KG1 (cell line): ENCODE measurements at regions not wholly inside any gene's neighbourhood (a gene's known extent, or its start where the extent isn't known, plus 50 kb on each side); places are given as distances from the start of the nearest gene placed in this dataset.

Experiments
- DNase-seq: peaks from one replicate; lab custom pipeline; 2025; lab: John Stamatoyannopoulos, UW

DNA sequence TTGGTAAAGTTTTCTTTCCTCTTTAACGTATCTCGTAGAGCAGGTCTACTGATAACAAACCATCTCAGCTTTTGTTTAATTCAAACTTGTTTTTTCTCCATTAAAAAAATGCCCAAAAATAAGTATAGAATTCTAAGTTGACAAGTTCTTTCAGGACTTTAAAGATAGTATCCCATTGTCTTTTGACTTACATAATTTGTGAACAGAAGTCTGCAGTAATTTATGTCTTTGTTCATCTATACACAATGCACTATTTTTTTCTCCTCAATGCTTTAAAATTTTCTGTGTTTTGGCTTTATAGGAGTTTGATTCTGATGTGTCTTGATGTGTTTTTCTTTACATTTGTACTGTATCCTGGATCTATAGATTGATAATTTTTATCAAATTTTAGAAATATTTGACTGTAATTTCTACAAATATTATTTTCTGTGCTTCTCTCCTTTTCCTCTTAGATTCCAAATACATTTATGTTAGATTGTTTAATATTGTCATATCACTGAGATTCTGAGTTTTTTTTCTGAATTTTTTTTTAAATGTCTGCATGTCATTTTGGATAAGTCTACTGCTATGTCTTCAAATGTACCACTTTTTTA, 143.3 kb downstream of the FTCDNL1 start:
- no peak for DNase-seq

- DNase-seq = no peak
Observed at GRCh38 chr2:199705538-199705937, 145.5 kb downstream of the FTCDNL1 start.

DNA sequence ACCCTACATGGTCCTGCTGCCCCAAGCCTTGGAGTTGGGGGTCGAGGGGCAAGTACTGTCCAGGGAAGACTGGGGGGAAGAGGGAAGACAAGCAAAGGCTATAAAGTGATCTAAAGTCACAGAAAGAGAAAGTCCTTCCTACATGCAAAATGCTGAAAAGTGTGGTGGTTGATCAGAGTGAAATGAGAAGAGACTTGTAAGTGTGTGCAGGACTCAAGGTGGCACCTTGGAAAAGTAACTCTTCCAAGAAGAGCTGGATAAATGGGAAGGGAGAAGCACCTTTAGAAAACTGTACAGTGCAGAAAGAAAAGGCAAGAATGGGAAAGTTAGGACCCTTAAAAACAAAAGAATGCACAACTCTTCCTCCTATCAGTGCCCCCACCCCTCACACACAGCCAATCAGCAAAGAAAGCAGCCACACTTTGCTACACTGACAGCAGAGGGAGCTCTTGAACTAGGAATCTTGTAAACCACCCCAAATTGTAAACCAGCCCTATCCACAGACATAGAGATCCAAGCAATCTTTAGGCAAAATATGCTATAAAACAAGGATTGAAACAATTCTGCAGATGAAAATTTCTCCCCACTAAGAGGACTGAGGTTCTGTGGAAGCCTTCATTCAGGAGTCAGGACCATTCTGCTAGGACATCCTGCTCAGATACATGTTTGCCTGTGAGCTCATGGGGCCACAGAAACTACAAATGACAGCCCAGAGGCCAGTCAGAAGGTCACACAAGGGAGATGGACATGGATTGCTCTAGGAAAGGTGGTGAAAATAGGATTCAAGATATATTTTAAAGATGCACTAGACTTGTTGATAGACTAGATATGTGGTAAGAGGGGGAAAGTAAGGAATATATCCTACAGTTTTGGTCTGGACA, 146.4 kb downstream of the FTCDNL1 start:
- peak; percentile 43 for DNase-seq

GRCh38 chr2:199703199-199703598, 147.8 kb downstream of the FTCDNL1 start:
- no peak for DNase-seq

- no peak for DNase-seq
Observed at GRCh38 chr2:199697469-199697868, 153.5 kb downstream of the FTCDNL1 start.

- DNase-seq = no peak
Observed at GRCh38 chr2:199696048-199696447, 154.9 kb downstream of the FTCDNL1 start.

DNA sequence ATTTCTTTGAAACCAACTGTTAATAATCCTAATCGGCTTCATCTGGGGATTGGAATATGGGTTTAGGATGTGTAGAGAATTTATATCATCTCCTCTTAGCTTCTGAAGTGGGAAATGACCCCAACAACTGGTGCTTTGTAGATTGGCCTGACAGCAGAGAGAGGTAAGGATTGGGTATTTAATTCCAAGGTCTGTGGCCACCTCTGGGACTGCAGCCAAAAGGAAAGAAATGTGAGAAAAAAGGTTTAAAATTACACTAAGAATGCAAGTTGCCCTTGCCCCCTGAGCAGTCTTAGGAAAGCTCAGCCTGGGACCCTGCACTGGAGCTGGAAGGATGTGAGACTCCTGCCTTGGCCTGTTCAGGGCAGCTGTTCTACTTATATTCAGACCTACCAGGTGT, 157.1 kb downstream of the FTCDNL1 start:
- DNase-seq = no peak

DNA sequence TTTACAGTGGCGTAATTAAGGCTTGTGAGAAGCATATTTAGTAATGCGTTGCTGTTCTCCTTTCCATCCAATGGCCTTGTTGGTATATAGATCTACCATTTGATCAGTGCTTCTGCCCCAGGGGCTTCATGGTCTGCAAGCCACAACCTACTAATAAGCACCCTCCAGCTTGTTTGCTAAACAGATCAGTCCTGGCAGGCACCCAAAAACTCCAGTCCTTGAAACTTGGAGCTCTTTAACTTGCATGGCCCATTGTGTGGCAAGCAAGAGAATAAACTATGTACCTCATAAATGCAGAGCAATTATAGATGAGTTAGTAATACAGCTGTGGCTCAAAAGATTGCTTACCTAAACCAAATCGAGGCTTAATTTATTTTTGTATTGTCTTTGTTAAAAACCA, 158.5 kb downstream of the FTCDNL1 start:
- no peak for DNase-seq

GRCh38 chr2:199690225-199690624, 160.8 kb downstream of the FTCDNL1 start:
- DNase-seq = no peak

DNA sequence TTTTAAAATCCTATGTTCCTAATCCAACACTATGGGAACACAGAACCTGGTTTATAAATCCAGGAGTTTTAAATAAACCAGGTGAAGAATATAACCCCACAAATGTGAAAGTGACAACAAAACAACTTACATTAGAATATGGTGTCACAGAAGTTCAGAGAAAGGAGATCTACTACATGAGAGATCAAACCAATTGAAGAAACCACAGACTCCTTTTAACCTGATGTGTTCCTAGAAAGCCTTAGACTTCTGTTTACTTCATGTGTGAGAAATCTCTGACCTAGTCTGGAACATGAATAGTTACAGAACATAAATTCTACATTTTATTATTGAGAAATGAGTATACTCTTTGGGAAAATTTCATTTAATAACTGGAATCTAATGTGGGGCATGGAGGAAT, 165.3 kb downstream of the FTCDNL1 start:
- no peak for DNase-seq

DNA sequence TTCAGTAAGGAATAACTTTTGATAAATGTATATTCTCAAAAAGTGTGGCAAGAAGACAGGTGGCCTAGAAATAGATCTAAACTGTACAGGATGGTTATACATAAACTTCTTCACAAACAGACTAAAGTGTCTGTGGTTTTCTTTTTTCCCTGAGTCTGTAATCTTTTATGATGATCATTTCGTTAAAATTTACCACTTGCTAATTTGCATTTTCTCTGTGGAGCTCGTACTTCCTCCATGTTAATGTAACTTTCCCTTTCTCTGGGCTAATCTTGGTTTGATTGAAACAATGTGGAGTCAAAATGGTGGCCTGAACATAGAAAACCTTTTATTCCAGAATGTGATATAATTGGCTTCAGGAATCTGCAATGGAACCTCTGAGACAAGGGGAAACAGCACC, 166.2 kb downstream of the FTCDNL1 start:
- DNase-seq = no peak

GRCh38 chr2:199684168-199684567, 166.8 kb downstream of the FTCDNL1 start:
- no peak for DNase-seq

- no peak for DNase-seq
Observed at GRCh38 chr2:199682001-199682400, 169.0 kb downstream of the FTCDNL1 start.

- DNase-seq = no peak
Observed at GRCh38 chr2:199680482-199680881, 170.5 kb downstream of the FTCDNL1 start.

DNA sequence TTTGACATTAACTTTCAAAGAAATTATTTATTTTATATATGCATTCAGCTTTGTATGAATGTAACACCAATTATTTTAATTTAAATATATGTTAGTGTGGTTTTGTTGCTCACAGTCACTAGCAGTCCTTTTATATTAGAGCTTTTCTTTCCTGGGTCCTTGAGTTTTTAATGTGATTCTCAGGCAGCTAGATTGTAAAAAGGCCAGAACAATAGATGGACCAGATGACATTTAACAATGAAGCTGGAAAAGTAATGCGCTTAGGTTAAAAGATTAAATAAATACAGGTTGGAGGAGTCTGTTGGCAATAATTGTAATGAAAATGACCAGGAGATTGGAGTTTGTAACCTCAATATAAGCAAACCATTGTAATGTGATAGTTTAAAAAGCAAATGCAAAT, 171.1 kb downstream of the FTCDNL1 start:
- DNase-seq = no peak

DNA sequence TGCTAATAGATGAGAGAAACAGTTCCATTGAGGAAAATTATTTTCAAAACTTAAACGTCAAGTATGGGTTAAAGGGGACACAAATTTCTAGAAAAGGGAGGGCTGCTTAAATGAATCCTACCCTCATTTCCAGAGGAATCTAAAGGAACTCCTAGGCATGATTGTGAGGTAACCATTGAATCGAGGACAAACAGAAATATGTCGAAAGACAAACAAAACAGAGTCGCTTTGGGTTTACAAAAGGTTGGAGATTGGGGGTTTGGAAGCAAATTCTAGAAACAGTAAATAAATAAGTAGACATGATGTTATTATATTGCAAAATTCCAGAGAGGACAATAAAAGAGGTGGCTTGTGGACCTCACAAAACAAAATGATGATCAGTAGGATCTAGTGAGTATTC, 173.1 kb downstream of the FTCDNL1 start:
- no peak for DNase-seq

GRCh38 chr2:199668645-199669044, 182.3 kb downstream of the FTCDNL1 start:
- DNase-seq = no peak

GRCh38 chr2:199663157-199663556, 187.8 kb downstream of the FTCDNL1 start:
- no peak for DNase-seq

GRCh38 chr2:199662255-199662654, 188.7 kb downstream of the FTCDNL1 start:
- DNase-seq = no peak

GRCh38 chr2:199660167-199660566, 190.8 kb downstream of the FTCDNL1 start:
- DNase-seq = no peak

DNA sequence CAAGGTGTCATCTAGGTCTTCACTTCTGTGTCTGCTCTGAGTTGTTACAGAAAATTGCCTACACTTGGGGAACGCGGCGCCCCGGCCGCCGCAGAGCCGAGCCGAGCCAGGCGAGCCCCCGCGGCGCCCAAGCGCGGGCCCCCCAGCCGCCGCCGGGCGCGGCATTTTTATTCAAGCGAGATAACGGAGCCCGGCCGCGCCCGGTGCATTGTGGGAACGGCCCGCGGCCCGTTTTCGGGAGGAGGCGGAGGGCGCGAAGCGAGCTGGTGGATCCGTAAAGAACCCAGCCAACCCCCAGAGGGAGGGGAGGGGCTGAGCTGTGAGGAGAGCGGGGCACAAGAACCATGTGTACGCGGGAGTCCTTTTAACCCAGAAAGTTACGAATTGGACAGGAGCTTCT, 191.8 kb downstream of the FTCDNL1 start:
- no peak for DNase-seq

DNA sequence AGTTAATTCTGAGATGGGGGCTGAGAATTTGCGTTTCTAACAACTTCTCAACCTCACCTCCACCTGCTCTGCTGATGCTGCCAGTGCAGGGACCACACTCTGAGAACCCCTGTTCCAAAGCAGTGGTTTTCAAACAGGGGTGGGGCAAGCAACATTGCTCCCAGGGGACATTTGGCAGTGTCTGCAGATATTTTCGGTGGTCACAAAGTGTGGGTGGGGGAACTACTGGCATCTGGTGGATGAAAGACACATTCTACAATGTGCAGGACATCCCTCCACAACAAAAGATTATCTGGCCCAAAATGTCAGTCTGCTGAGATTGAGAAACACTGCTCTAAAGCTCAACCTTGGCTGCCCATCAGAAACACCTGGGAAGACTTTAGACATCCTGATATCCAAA, 188.7 kb upstream of the SATB2 start:
- no peak for DNase-seq

DNA sequence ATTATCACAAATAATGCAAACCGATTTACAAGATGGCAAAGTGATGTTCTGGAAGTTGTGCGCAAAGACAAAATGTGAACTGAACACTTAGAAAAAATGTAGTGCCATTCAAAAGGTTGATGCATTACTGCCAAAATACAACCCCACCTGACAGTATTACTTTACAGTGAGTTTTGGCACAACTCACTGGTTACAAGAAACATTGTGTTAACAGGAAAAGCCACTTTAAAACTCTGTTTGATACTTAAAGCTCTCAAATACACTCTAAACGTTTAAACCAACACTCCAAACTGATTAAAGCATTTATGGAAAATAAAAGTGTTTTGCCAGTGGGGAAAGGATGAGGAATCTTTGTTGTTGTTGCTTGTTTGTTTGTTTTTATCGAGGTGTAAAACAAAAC, 173.4 kb upstream of the SATB2 start:
- no peak for DNase-seq

- DNase-seq = no peak
Observed at GRCh38 chr2:199629301-199629700, 171.6 kb upstream of the SATB2 start.
